Calu3 (cell line): ENCODE measurements at regions not wholly inside any gene's neighbourhood (a gene's known extent, or its start where the extent isn't known, plus 50 kb on each side); places are given as distances from the start of the nearest gene placed in this dataset.

Experiments used
- BruUV-seq: library from RNA; stranded (reverse); fragments of 400-500 nt; replicated peaks from 2 replicates; lab custom pipeline; 2021; lab: Mats Ljungman, UMichigan
- CTCF ChIA-PET: fragments of 300-600 bp; sonication (Branson Sonifier 250); formaldehyde crosslinking; loops from one replicate; lab custom pipeline; 2022; ENCODE audit warnings: antibody characterized with exemption; lab: Charles Lee
- DNase-seq: peaks from one replicate; pipeline ENCODE4 v3.0.0; 2022
- H3K27ac Mint-ChIP-seq: one replicate; pipeline ENCODE4 v1.8.0; 2022; ENCODE audit warnings: mixed read lengths; ENCODE audit not compliant: unreplicated experiment
- H3K27me3 Mint-ChIP-seq: one replicate; pipeline ENCODE4 v1.8.0; 2022; ENCODE audit warnings: mixed read lengths; ENCODE audit not compliant: unreplicated experiment
- H3K36me3 Mint-ChIP-seq: one replicate; pipeline ENCODE4 v1.8.0; 2022; ENCODE audit warnings: mild to moderate bottlenecking, moderate library complexity, mixed read lengths; ENCODE audit not compliant: insufficient read depth, unreplicated experiment
- H3K4me1 Mint-ChIP-seq: one replicate; pipeline ENCODE4 v1.8.0; 2022; ENCODE audit warnings: mild to moderate bottlenecking, low read depth, mixed read lengths; ENCODE audit not compliant: unreplicated experiment
- H3K4me3 Mint-ChIP-seq: one replicate; pipeline ENCODE4 v1.8.0; 2022; ENCODE audit warnings: mild to moderate bottlenecking, low read depth, moderate library complexity, mixed read lengths; ENCODE audit not compliant: unreplicated experiment
- H3K9me3 Mint-ChIP-seq: one replicate; pipeline ENCODE4 v1.8.0; 2022; ENCODE audit warnings: low read depth, mixed read lengths; ENCODE audit not compliant: unreplicated experiment
- CTCF ChIP-seq: fragments of 200-600 bp; IDR thresholded peaks from one replicate; pipeline ENCODE4 v1.8.0; 2022; ENCODE audit warnings: antibody characterized with exemption; ENCODE audit not compliant: unreplicated experiment
- intact Hi-C: fragments of 100-400 bp; cut with micrococcal nuclease; formaldehyde crosslinking; loops from one replicate; pipeline ENCODE4 v1.10.0; 2022; ENCODE audit not compliant: unreplicated experiment

- no peak for DNase-seq
- Mint-ChIP-seq H3K4me1 (no peaks in the 10 kb centered on the region), H3K36me3 (no peaks in the 10 kb centered on the region), H3K4me3 (no peak overlapping the region), H3K27ac (no peak overlapping the region), H3K9me3 (peaks cover 3% of the 10 kb centered on the region), H3K27me3 (no peaks in the 10 kb centered on the region)
- BruUV-seq, result no TSS peak
- CTCF ChIA-PET, result no interaction called here
- TF ChIP-seq CTCF, result no peak
- intact Hi-C loops, result no loop called here
These were observed 575.6 kb upstream of the MKI67 start for GRCh38 chr10:128701837-128702236.

- Mint-ChIP-seq H3K36me3 (no peaks in the 10 kb centered on the region), H3K27ac (no peak overlapping the region), H3K27me3 (no peaks in the 10 kb centered on the region), H3K9me3 (peaks cover 7% of the 10 kb centered on the region), H3K4me1 (no peaks in the 10 kb centered on the region), H3K4me3 (no peak overlapping the region)
- CTCF ChIA-PET, result interaction anchor here (0.6 kb wide), 1 partner anchor 572 kb away, joined by 3 read pairs; no protein-coding TSS in a partner anchor
- intact Hi-C loops, result no loop called here
- DNase-seq, result no peak
- no peak for TF ChIP-seq CTCF
- no TSS peak for BruUV-seq
These were observed 578.5 kb upstream of the MKI67 start for GRCh38 chr10:128704716-128705115.

GRCh38 chr10:128708182-128708581, 582.0 kb upstream of the MKI67 start:
- intact Hi-C loops, result no loop called here
- TF ChIP-seq CTCF, result no peak
- no peak for DNase-seq
- Mint-ChIP-seq H3K4me1 (no peaks in the 10 kb centered on the region), H3K9me3 (peaks cover 8% of the 10 kb centered on the region), H3K4me3 (no peak overlapping the region), H3K27ac (no peak overlapping the region), H3K36me3 (no peaks in the 10 kb centered on the region), H3K27me3 (no peaks in the 10 kb centered on the region)
- CTCF ChIA-PET, result no interaction called here
- no TSS peak for BruUV-seq

- intact Hi-C loops, result no loop called here
- no peak for TF ChIP-seq CTCF
- H3K27me3 Mint-ChIP-seq, result no peaks in the 10 kb centered on the region
- no TSS peak for BruUV-seq
- H3K4me1 Mint-ChIP-seq, result no peaks in the 10 kb centered on the region
- CTCF ChIA-PET, result no interaction called here
- H3K36me3 Mint-ChIP-seq, result no peaks in the 10 kb centered on the region
- H3K27ac Mint-ChIP-seq, result no peak overlapping the region
- DNase-seq, result no peak
- H3K4me3 Mint-ChIP-seq, result no peak overlapping the region
- peaks cover 5% of the 10 kb centered on the region for H3K9me3 Mint-ChIP-seq
These were observed 583.5 kb upstream of the MKI67 start for GRCh38 chr10:128709686-128710085.
